GM21515 (cell line): ENCODE measurements at regions not wholly inside any gene's neighbourhood (a gene's known extent, or its start where the extent isn't known, plus 50 kb on each side); places are given as distances from the start of the nearest gene placed in this dataset.
"Not testable (repeated sequence)": the region's sequence is repeated elsewhere in the genome, so short reads cannot be mapped to it uniquely, and the experiment has no call there.

Source experiments
- ATAC-seq: cut with Tn5 transposase; IDR thresholded peaks from one replicate; pipeline ENCODE4 v1.9.1; 2021; ENCODE audit not compliant: unreplicated experiment

- ATAC-seq = no peak
These were observed 338.4 kb downstream of the THBS2 start for GRCh38 chr6:168915242-168915641.

- no peak for ATAC-seq
These were observed 339.7 kb downstream of the THBS2 start for GRCh38 chr6:168913866-168914469.

DNA sequence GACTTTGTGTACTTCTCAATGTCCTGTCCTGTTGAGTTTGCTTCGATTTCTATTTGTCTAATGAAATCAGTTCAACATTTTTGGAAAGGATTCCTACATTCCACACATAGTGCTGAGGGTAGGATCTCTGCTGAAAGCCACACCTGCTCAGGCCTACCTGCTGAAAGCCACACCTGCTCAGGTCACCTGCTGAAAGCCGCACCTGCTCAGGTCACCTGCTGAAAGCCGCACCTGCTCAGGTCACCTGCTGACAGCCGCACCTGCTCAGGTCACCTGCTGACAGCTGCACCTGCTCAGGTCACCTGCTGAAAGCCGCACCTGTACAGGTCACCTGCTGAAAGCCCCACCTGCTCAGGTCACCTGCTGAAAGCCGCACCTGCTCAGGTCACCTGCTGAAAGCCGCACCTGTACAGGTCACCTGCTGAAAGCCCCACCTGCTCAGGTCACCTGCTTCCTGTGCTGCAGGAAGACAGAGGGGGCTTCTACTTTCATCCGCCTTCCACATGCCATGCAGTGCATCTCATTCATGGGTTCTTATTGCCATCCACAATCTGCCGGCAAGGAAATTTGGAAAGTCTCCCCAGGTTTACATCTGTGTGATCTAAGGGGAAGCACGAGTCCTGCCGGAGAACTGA, 340.3 kb downstream of the THBS2 start:
- not testable (repeated sequence) for ATAC-seq

DNA sequence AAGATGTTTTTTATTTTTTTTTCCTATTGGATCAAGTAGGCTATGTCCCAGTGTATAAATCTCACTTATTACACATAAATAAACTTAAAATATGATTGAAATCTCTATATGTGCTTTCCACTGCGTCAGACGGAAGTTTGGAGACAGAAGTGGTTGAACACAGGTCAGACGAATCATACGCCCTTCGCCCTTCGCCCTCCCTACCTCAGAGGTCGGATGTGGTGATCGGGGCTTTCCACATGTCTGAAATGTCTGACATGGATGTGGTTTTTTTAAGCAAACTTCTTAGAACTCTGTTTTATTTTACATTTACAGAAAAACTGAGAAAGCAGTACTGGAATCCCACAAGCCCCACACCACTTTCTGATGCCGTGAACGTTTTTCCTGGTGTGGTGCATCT, 344.4 kb downstream of the THBS2 start:
- ATAC-seq = no peak

DNA sequence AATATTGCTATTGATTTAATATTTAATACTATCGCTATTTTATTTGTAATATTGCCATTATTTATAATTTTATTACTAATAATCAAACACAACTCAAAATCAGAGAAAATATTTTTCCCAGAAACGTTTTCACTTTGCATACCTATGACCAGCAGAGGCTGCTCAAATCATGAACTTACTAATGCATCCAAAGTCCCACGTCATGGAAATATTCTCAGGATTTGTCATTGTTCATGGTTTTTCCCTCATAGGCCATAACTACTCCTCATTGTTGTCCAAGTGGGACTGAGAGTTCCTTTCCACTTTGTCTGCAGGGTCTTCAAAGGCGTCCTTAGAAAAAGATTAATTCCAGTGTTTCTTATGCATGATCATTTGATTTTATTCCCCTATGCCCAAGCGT, 344.8 kb downstream of the THBS2 start:
- no peak for ATAC-seq

- no peak for ATAC-seq
These were observed 345.5 kb downstream of the THBS2 start for GRCh38 chr6:168908166-168908565.

DNA sequence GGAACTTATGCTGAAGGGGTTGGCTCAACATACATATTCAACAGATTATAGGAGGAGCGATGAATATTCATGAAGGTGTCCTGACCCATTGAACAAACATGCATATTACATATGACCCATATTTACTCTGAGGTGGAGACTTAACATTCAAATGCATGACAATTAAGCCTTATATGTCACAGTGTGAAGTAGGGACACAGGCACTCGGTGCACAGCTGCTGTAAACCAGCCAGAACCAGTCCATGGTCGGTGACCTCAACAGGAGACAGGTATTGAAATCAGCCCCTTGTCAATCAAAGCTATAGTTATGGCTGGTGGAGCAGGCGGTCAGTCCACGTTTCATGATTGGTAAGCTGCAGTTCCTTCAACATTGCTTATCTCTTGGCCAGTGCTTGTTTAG, 347.3 kb downstream of the THBS2 start:
- ATAC-seq = no peak

GRCh38 chr6:168905451-168906090, 348.1 kb downstream of the THBS2 start:
- no peak for ATAC-seq

- ATAC-seq = no peak
These were observed 349.9 kb downstream of the THBS2 start for GRCh38 chr6:168903613-168904345.

GRCh38 chr6:168902075-168902474, 351.6 kb downstream of the THBS2 start:
- ATAC-seq = no peak

DNA sequence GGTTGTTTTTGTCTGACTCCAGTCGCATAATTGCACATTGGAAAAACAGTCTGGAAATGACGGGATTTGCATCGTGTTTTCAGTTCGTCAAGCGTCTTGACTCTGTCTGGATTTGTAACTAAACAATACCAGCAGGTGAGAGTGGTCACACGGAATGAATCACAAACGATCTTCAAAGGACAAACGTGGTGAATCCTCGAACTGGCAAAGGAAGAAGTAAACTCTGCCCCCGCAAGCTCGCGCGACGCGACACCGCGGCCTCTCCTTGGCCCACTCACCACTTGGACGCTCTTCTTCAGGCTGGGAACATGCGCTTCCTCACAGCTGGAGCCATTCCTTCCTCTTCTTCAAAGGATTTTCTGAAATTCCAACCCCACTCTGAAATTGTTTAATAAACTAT, 352.6 kb downstream of the THBS2 start:
- no peak for ATAC-seq

DNA sequence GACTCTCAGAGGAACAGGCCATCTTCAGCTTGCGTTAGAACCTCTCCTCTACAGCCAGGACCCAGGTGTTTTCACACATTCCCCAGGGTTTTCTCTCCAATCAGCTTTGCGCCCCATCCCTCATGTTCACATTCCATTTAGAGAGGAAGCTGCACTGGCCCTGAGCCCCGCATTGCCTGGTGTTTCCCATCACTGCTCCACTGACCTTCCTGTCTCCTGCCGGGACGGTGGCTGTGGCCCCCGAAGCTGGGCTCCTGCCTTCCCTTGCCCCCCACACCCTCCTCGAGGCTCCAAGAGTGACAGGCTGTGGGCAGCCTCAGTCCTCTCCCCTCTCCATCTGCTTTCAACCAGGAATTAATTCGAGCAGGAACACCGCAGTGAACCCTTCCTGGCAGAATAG, 357.3 kb downstream of the THBS2 start:
- ATAC-seq = no peak

- ATAC-seq = peak; percentile 94
These were observed 358.4 kb downstream of the THBS2 start for GRCh38 chr6:168895102-168895812.

DNA sequence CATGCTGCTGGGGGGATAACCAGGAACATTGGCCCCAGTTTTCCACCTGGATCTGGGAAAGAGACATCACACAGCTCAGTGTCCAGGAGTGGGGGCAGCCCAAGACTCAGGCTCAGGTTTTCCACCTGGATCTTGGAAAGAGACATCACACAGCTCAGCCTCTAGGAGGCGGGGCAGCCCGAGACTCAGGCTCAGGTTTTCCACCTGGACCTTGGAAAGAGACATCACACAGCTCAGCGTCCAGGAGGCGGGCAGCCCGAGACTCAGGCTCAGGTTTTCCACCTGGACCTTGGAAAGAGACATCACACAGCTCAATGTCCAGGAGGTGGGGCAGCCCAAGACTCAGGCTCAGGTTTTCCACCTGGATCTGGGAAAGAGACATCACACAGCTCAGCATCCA, 361.6 kb downstream of the THBS2 start:
- no peak for ATAC-seq

DNA sequence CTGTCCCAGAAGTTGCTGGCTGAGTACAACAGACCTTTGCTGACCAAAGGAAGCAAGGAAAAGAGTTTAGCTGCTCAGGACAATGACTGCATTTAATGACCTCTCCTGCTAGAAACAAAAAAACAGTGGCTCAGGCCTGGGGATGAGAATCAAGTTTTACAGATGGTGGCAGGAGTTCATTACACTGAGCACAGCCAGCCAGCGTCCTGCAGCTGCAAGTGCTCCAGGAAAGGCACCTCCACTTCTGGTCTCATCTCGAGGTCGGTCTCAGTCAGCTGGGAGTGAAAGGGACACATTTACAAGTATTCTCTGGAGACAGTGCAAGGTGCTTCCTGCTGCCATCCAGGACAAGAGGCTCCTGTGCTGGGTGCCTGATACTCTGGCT, 362.7 kb downstream of the THBS2 start:
- no peak for ATAC-seq

- ATAC-seq = no peak
These were observed 363.2 kb downstream of the THBS2 start for GRCh38 chr6:168890306-168890980.

DNA sequence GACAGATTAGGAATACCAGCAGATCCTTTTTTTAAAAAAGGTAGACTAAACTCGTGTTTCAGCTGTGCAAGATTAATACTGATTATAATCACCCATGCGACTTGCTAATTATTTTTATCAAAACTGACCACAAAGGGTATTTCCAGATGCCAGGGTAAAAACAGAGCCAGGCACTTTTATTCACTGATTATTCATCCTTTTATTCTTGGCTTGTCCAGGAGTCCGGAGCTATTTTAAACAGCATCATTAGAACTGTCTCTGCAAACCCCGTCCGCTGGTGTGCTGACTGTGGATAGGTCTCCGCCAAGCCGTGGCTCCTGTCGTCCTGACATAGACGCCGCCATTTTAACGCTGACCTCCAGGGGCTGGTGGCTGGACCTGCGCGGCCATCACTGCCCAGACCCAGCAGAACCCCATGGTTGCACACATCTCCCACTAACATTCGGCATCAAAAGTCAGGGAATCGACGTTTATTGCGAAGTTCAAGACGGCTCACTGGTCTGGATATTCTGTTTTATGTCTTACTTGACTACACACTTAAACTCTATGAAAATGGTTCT, 364.8 kb downstream of the THBS2 start:
- ATAC-seq = no peak

GRCh38 chr6:168888102-168888501, 365.5 kb downstream of the THBS2 start:
- no peak for ATAC-seq

DNA sequence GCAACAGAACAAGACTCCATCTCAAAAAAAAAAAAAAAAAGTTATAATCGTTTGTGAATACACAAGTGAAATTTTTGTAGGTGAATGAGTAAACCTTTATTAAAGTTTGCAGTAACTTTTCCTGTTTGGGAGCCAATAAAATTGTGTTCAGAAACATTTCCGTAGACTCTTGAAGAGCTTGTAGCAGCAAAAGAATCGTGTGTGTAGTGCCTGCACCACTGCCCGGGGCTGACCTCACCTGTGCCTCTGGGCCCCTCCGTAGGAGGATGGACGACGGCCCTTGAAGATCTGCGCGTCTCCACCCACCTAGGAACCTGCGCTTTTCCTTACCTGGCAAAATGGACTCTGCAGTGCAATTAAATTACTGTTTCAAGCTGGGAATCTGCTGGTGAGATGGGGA, 366.0 kb downstream of the THBS2 start:
- no peak for ATAC-seq

DNA sequence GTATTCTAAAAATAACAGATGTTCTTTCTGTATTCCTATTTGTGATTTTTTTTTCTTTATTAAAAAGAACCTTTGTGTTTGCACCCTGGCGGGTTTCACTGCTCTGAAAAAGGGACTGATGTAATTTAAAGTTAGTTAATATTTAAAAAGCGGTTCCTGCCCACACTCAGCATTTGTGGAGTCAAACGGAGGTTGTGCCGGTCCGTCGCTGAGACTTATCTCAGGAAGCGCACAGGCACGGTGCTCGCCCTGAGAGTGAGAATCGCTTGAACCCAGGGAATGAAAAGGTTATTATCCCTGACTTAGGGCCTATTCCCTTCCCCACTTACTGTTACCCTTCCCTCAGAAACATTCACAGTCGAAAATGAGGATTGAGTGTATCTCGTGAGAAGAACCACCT, 366.7 kb downstream of the THBS2 start:
- no peak for ATAC-seq
